PC-3 (cell line): ENCODE measurements at regions not wholly inside any gene's neighbourhood (a gene's known extent, or its start where the extent isn't known, plus 50 kb on each side); places are given as distances from the start of the nearest gene placed in this dataset.

ENCODE experiments used
- ATAC-seq: fragments of 200-7000 bp; cut with Tn5 transposase; 2 replicates; pipeline ENCODE4 v1.9.1; 2020; ENCODE audit warnings: mild to moderate bottlenecking, moderate library complexity
- BruUV-seq: library from RNA; stranded (reverse); fragments of 400-500 nt; replicated peaks from 2 replicates; lab custom pipeline; 2021; lab: Mats Ljungman, UMichigan
- CTCF ChIA-PET: fragments of 300-600 bp; sonication (Branson Sonifier 250); formaldehyde crosslinking; loops from one replicate; lab custom pipeline; 2022; ENCODE audit warnings: antibody characterized with exemption; lab: Charles Lee
- POLR2A ChIA-PET: fragments of 300-600 bp; sonication (Branson Sonifier 250); formaldehyde crosslinking; loops from one replicate; lab custom pipeline; 2022; ENCODE audit warnings: antibody characterized with exemption; ENCODE audit not compliant: unreplicated experiment; lab: Charles Lee
- DNase-seq: peaks from one replicate; pipeline ENCODE4 v3.0.0-alpha.2; 2015
- H2AFZ ChIP-seq: fragments of 300-600 bp; sonication (generic); 2 replicates; pipeline ENCODE4 v1.6.0; 2016; ENCODE audit warnings: antibody characterized with exemption, low read length
- H3F3A ChIP-seq: fragments of 300-600 bp; sonication (generic); one replicate; pipeline ENCODE4 v1.6.0; 2017; ENCODE audit warnings: antibody characterized with exemption, low read length, control low read depth, mild to moderate bottlenecking; ENCODE audit not compliant: unreplicated experiment
- H3K27ac ChIP-seq: fragments of 300-600 bp; sonication (generic); 2 replicates; pipeline ENCODE4 v1.5.1; 2016; ENCODE audit warnings: mild to moderate bottlenecking, low read length
- H3K27me3 ChIP-seq: fragments of 300-600 bp; sonication (generic); 2 replicates; pipeline ENCODE4 v1.6.1; 2016; ENCODE audit warnings: low read length, mixed read lengths
- H3K36me3 ChIP-seq: fragments of 300-600 bp; sonication (generic); 2 replicates; pipeline ENCODE4 v1.6.1; 2016; ENCODE audit warnings: low read depth, mixed run types, low read length, mixed read lengths
- H3K4me1 ChIP-seq: fragments of 300-600 bp; sonication (generic); 2 replicates; pipeline ENCODE4 v1.5.1; 2016; ENCODE audit warnings: low read length; ENCODE audit not compliant: insufficient read depth
- H3K4me2 ChIP-seq: fragments of 300-600 bp; sonication (generic); 2 replicates; pipeline ENCODE4 v1.6.0; 2016; ENCODE audit warnings: low read length
- H3K4me3 ChIP-seq: fragments of 300-600 bp; sonication (generic); 2 replicates; pipeline ENCODE4 v1.5.1; 2016; ENCODE audit warnings: mild to moderate bottlenecking, low read length, mixed read lengths
- H3K79me2 ChIP-seq: fragments of 300-600 bp; sonication (generic); 2 replicates; pipeline ENCODE4 v1.6.1; 2017; ENCODE audit warnings: low read length, mixed read lengths
- H3K9ac ChIP-seq: fragments of 300-600 bp; sonication (generic); 2 replicates; pipeline ENCODE4 v1.6.0; 2016; ENCODE audit warnings: mild to moderate bottlenecking, low read length
- H3K9me2 ChIP-seq: fragments of 300-600 bp; sonication (generic); replicated peaks from 2 replicates; pipeline ENCODE4 v1.6.1; 2016; ENCODE audit warnings: mixed run types, low read length, mixed read lengths
- H3K9me3 ChIP-seq: fragments of 300-600 bp; sonication (generic); 2 replicates; pipeline ENCODE4 v1.6.1; 2016; ENCODE audit warnings: low read length, mixed read lengths
- H4K20me1 ChIP-seq: fragments of 300-600 bp; sonication (generic); 2 replicates; pipeline ENCODE4 v1.6.1; 2016; ENCODE audit warnings: low read length, mixed read lengths
- EZH2 ChIP-seq: fragments of 300-600 bp; sonication (generic); IDR thresholded peaks from one replicate; pipeline ENCODE4 v1.6.1; 2017; ENCODE audit warnings: antibody characterized with exemption, mild to moderate bottlenecking, low read length; ENCODE audit not compliant: unreplicated experiment
- EZH2phosphoT487 ChIP-seq: fragments of 300-600 bp; sonication (generic); IDR thresholded peaks from 2 replicates; pipeline ENCODE4 v1.6.1; 2018; ENCODE audit warnings: mild to moderate bottlenecking, antibody characterized with exemption, low read length, borderline replicate concordance
- intact Hi-C: fragments of 100-400 bp; cut with micrococcal nuclease; formaldehyde crosslinking; loops from 2 replicates; pipeline ENCODE4 v1.9.0; 2023
- TF ChIP-seq, protein P1 (sequence below): fragments of 300-600 bp; sonication (generic); conservative IDR thresholded peaks from 2 replicates; pipeline ENCODE4 v1.5.1; 2017; ENCODE audit warnings: antibody characterized with exemption, low read depth, mild to moderate bottlenecking, low read length

DNA sequence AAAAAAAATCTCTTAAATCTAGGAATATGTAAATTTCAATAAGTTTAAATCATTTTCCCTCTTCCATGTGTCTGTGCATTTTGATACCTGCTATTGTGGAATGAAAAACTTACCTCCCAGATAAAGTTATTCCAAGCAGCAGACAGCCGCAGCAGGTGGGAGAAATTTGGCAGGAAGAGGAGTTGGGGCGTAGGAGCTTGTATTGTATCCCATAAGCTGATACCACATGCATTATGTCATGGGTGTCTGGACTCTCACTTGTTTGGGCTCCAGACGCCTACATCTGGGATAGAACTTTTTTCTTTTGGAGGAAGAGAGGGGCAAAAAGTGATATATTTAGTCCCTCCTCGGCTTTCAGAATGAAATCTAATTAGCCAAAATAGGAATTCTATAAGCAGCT, 59.3 kb upstream of the TCF4 start:
- BruUV-seq = no TSS peak
- Histone ChIP-seq H3K4me1 (no peaks in the 10 kb centered on the region), H3K9ac (no peak overlapping the region), H3K9me2 (no peaks in the 10 kb centered on the region), H3K27ac (no peak overlapping the region), H3K36me3 (no peaks in the 10 kb centered on the region), H3K4me2 (no peak overlapping the region), H3K4me3 (no peak overlapping the region), H4K20me1 (no peaks in the 10 kb centered on the region), H3K9me3 (no peaks in the 10 kb centered on the region), H3K79me2 (no peaks in the 10 kb centered on the region), H3K27me3 (no peaks in the 10 kb centered on the region), H3F3A (no peaks in the 10 kb centered on the region), H2AFZ (no peak overlapping the region)
- ChIA-PET CTCF (no interaction called here), POLR2A (no interaction called here)
- intact Hi-C loops = no loop called here
- TF ChIP-seq EZH2phosphoT487 = no peak
- no peak for TF ChIP-seq EZH2
- TF ChIP-seq, protein P1, sequence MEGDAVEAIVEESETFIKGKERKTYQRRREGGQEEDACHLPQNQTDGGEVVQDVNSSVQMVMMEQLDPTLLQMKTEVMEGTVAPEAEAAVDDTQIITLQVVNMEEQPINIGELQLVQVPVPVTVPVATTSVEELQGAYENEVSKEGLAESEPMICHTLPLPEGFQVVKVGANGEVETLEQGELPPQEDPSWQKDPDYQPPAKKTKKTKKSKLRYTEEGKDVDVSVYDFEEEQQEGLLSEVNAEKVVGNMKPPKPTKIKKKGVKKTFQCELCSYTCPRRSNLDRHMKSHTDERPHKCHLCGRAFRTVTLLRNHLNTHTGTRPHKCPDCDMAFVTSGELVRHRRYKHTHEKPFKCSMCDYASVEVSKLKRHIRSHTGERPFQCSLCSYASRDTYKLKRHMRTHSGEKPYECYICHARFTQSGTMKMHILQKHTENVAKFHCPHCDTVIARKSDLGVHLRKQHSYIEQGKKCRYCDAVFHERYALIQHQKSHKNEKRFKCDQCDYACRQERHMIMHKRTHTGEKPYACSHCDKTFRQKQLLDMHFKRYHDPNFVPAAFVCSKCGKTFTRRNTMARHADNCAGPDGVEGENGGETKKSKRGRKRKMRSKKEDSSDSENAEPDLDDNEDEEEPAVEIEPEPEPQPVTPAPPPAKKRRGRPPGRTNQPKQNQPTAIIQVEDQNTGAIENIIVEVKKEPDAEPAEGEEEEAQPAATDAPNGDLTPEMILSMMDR = no peak
- no peak for DNase-seq
- no peak for ATAC-seq

DNA sequence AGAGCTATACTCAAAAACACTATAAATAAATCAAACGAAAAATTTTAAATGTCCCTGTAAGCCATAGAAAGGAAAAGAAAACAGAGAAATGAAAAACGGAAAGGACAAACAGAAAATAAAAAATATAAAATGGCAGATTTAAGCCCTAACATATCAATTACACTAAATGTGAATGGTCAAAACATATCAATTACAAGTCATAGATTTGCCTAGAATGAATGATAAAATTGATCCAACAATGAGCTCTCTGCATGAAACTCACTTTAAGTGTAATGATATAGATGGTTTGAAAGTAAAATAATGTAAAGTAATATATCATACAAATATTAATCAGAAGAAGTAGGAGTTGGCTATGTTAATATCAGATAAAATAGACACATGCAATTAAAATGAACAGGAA, 54.2 kb upstream of the TCF4 start:
- POLR2A ChIA-PET = no interaction called here
- H3K9ac ChIP-seq = no peak overlapping the region
- no peaks in the 10 kb centered on the region for H3K9me2 ChIP-seq
- no peak overlapping the region for H2AFZ ChIP-seq
- H3K27me3 ChIP-seq = no peaks in the 10 kb centered on the region
- H3K4me2 ChIP-seq = no peak overlapping the region
- H3K9me3 ChIP-seq = no peaks in the 10 kb centered on the region
- H3K36me3 ChIP-seq = no peaks in the 10 kb centered on the region
- no peaks in the 10 kb centered on the region for H4K20me1 ChIP-seq
- DNase-seq (no peak), ATAC-seq (no peak)
- H3K27ac ChIP-seq = no peak overlapping the region
- CTCF ChIA-PET = no interaction called here
- TF ChIP-seq EZH2phosphoT487 = no peak
- TF ChIP-seq, protein P1 = no peak
- no peak for TF ChIP-seq EZH2
- H3K79me2 ChIP-seq = no peaks in the 10 kb centered on the region
- no peak overlapping the region for H3K4me3 ChIP-seq
- BruUV-seq = no TSS peak
- no peaks in the 10 kb centered on the region for H3F3A ChIP-seq
- intact Hi-C loops = no loop called here
- H3K4me1 ChIP-seq = no peaks in the 10 kb centered on the region

DNA sequence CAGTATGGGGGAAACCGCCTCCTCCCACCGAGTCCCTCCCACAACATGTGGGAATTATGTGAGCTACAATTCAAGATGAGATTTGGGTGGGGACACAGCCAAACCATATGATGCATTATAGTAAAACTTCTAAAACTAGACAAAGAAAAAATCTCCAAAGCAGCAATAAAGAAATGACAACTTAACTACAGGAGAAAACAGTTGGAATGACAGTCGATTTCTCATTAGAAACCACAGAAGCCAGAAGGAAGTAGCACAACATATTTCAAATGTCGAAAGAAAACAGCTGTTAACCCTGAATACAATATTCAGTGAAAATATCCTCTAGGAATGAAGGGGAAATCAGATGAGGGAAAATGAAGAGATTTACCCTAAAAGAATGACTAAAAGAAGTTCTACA, 53.5 kb upstream of the TCF4 start:
- DNase-seq (no peak), ATAC-seq (no peak)
- CTCF ChIA-PET = no interaction called here
- H3K27ac ChIP-seq = no peak overlapping the region
- H3K79me2 ChIP-seq = no peaks in the 10 kb centered on the region
- BruUV-seq = no TSS peak
- no peaks in the 10 kb centered on the region for H4K20me1 ChIP-seq
- no peaks in the 10 kb centered on the region for H3F3A ChIP-seq
- TF ChIP-seq, protein P1 = no peak
- TF ChIP-seq EZH2phosphoT487 = no peak
- no peak for TF ChIP-seq EZH2
- H2AFZ ChIP-seq = no peak overlapping the region
- no peaks in the 10 kb centered on the region for H3K4me1 ChIP-seq
- H3K9me3 ChIP-seq = no peaks in the 10 kb centered on the region
- H3K9me2 ChIP-seq = no peaks in the 10 kb centered on the region
- H3K9ac ChIP-seq = no peak overlapping the region
- POLR2A ChIA-PET = no interaction called here
- no peak overlapping the region for H3K4me2 ChIP-seq
- H3K4me3 ChIP-seq = no peak overlapping the region
- H3K27me3 ChIP-seq = no peaks in the 10 kb centered on the region
- intact Hi-C loops = no loop called here
- H3K36me3 ChIP-seq = no peaks in the 10 kb centered on the region
